Transverse colon (tissue), 4 donors: ENCODE measurements at regions not wholly inside any gene's neighbourhood (a gene's known extent, or its start where the extent isn't known, plus 50 kb on each side); places are given as distances from the start of the nearest gene placed in this dataset.
"Not testable (repeated sequence)": the region's sequence is repeated elsewhere in the genome, so short reads cannot be mapped to it uniquely, and the experiment has no call there.

ENCODE experiments used
- DNase-seq: peaks from one replicate; pipeline ENCODE4 v3.0.0-alpha.2; 2019
- H3K27ac ChIP-seq, 4 donors: fragments of 200-600 bp; sonication (generic); 2 replicates each; pipeline ENCODE4 v1.5.1; 2016 to 2018; ENCODE audit warnings: inconsistent platforms in 4 of 4
- H3K27me3 ChIP-seq: fragments of 200-600 bp; sonication (generic); 2 replicates; pipeline ENCODE4 v1.5.1; 2017; ENCODE audit warnings: inconsistent platforms
- H3K36me3 ChIP-seq, 4 donors: fragments of 200-600 bp; sonication (generic); 2 replicates each; pipeline ENCODE4 v1.5.1; 2017 to 2019; ENCODE audit warnings: inconsistent platforms in 4 of 4
- H3K4me1 ChIP-seq, 4 donors: fragments of 200-600 bp; sonication (generic); 2 replicates each; pipeline ENCODE4 v1.5.1; 2017 to 2020; ENCODE audit warnings: inconsistent platforms in 4 of 4
- H3K4me3 ChIP-seq, 4 donors: fragments of 200-600 bp; sonication (generic); 1 replicate in 1 of 4; 2 replicates in 3 of 4; pipeline versions ENCODE4 v1.5.1 to v1.6.1; 2017 to 2019; ENCODE audit warnings: inconsistent platforms in 4 of 4
- H3K9me3 ChIP-seq, 2 donors: fragments of 200-600 bp; sonication (generic); 2 replicates each; pipeline ENCODE4 v1.5.1; 2017 to 2019; ENCODE audit warnings: inconsistent platforms in 2 of 2
- EP300 ChIP-seq: sonication (generic); formaldehyde crosslinking; IDR thresholded peaks from one replicate; pipeline ENCODE4 v1.6.1; 2017; ENCODE audit warnings: antibody characterized with exemption, low read depth
- POLR2A ChIP-seq: fragments of 450-650 bp; IDR thresholded peaks from one replicate; pipeline ENCODE4 v1.6.1; 2016; ENCODE audit warnings: antibody characterized with exemption, mild to moderate bottlenecking, moderate library complexity
- POLR2AphosphoS5 ChIP-seq, 3 donors: sonication (generic); formaldehyde crosslinking; IDR thresholded peaks; one replicate each; pipeline ENCODE4 v1.6.1; 2016; ENCODE audit warnings: antibody characterized with exemption in 3 of 3
- WGBS, 2 donors: methylation state at CpG; one replicate each; pipeline ENCODE4 v1.1.5; 2018; ENCODE audit warnings: low coverage in 1 of 2; 5-methylcytosine and 5-hydroxymethylcytosine counted together
- in situ Hi-C, 4 donors: fragments of 200-750 bp; cut with MboI; loops; one replicate each; pipeline versions ENCODE4 v1.15.0 to v1.15.1; 2017; ENCODE audit warnings: low sequenced_read_pairs in 3 of 4, low pct_ligation_motif_present in 1 of 4, low pct_unique_long_range_greater_than_20kb in 1 of 4
- intact Hi-C: fragments of 100-400 bp; cut with DNase I; formaldehyde crosslinking; loops from one replicate; pipeline ENCODE4 v1.15.1; 2023; ENCODE audit warnings: low total_unique reads
- TF ChIP-seq, protein P1 (sequence below), 5 experiments: fragments of 200-600 bp in 3 of 5; fragments of 450-650 bp in 2 of 5; sonication (generic) in 3 of 5; IDR thresholded peaks; 1 replicate in 2 of 5; 2 replicates in 3 of 5; pipeline ENCODE4 v1.5.1; 2016 to 2017; ENCODE audit warnings: antibody characterized with exemption in 5 of 5, inconsistent platforms in 3 of 5, mild to moderate bottlenecking in 2 of 5, moderate library complexity in 1 of 5

DNA sequence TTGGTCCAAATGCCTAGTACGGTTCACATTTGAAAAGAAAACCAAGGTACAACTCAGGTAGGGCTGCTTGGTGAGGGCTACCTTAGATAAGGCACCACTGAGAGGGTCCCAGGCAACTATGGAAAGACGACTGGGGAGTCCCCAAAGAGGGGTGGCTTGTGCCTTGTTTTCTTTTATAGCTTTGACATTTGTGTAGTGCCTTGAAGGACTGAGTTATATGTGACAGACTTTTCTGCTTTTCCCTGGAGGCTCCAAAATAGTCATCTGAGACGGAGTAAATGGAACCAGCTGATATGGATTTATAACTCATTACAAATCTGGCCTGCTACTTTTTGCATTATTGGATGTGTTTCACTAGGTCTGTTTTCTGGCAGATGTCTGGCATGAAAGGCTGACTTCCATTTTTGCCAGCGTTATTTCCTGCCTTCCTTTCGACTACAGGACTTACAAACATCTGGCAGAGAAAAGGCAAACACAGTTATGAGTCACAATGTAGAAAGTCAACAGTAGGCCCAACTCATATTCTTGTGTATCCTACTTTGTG lies 88.2 kb upstream of the IMMP2L start:
- no peak overlapping the region for H3K27ac ChIP-seq
- H3K9me3 ChIP-seq = no peaks in the 10 kb centered on the region
- TF ChIP-seq, protein P1, sequence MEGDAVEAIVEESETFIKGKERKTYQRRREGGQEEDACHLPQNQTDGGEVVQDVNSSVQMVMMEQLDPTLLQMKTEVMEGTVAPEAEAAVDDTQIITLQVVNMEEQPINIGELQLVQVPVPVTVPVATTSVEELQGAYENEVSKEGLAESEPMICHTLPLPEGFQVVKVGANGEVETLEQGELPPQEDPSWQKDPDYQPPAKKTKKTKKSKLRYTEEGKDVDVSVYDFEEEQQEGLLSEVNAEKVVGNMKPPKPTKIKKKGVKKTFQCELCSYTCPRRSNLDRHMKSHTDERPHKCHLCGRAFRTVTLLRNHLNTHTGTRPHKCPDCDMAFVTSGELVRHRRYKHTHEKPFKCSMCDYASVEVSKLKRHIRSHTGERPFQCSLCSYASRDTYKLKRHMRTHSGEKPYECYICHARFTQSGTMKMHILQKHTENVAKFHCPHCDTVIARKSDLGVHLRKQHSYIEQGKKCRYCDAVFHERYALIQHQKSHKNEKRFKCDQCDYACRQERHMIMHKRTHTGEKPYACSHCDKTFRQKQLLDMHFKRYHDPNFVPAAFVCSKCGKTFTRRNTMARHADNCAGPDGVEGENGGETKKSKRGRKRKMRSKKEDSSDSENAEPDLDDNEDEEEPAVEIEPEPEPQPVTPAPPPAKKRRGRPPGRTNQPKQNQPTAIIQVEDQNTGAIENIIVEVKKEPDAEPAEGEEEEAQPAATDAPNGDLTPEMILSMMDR (IDR thresholded peaks at IDR 0.05) = no peak
- TF ChIP-seq EP300 (no peak), POLR2AphosphoS5 (IDR thresholded peaks at IDR 0.05) (no peak), POLR2A (no peak)
- H3K36me3 ChIP-seq = no peaks in the 10 kb centered on the region
- in situ Hi-C loops = no loop called here
- 38 to 41% methylated on average over 3 to 5 of the region's 5 CpGs for WGBS, 2 donors
- DNase-seq = no peak
- intact Hi-C loops = no loop called here
- no peak overlapping the region for H3K4me3 ChIP-seq
- H3K4me1 ChIP-seq = peaks cover 0 to 7% (median 0%) of the 10 kb centered on the region in 4 donors
- no peaks in the 10 kb centered on the region for H3K27me3 ChIP-seq

DNA sequence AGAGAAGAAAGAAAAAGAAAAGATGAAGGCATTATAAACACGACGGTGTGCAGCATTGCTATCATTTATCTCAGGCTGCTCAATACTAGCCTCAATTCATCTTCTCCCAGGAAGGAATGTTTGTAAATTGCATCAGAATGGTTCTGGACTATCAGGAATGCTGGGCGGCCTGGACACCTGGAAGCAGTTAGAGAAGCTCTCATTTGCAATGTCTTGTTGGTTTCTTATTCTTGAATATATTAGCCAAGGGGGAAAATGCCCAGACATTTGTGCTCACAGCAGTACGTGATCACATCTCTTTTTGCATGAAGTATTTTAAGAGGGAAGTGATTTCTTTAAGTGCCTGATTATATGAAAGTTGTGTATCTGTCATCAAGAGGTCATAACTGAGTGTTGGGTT lies 85.6 kb upstream of the IMMP2L start:
- no peak for TF ChIP-seq EP300
- no peak for TF ChIP-seq POLR2A
- no peak for TF ChIP-seq POLR2AphosphoS5 (IDR thresholded peaks at IDR 0.05)
- TF ChIP-seq, protein P1 (IDR thresholded peaks at IDR 0.05) = no peak
- Histone ChIP-seq H3K4me3 (no peak overlapping the region), H3K4me1 (peaks cover 0 to 7% (median 0%) of the 10 kb centered on the region in 4 donors), H3K36me3 (no peaks in the 10 kb centered on the region), H3K27ac (no peak overlapping the region), H3K9me3 (no peaks in the 10 kb centered on the region), H3K27me3 (no peaks in the 10 kb centered on the region)
- no peak for DNase-seq
- intact Hi-C loops = no loop called here
- 54 to 62% methylated on average over 4 of the region's 4 CpGs for WGBS, 2 donors
- in situ Hi-C loops = no loop called here

DNA sequence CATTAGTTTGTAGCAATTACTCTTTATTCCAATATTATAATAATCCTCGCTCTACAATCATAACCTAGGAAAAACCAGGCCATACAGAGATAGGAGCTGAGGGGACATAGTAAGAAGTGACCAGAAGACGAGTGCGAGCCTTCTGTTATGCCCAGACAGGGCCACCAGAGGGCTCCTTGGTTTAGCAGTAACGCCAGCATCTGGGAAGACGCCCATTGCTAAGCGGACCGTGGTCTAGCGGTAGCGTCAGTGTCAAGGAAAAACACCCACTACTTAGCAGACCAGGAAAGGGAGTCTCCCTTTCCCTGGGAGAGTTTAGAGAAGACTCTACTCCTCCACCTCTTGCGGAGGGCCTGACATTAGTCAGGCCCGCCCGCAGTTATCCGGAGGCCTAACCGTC lies 82.3 kb upstream of the IMMP2L start:
- H3K9me3 ChIP-seq, intact Hi-C loops, H3K27ac ChIP-seq, H3K4me3 ChIP-seq, H3K36me3 ChIP-seq, H3K27me3 ChIP-seq, H3K4me1 ChIP-seq, DNase-seq, in situ Hi-C loops: not testable (repeated sequence)
- 81 to 86% methylated on average over 3 to 14 of the region's 14 CpGs for whole genome bisulfite sequencing, 2 donors

DNA sequence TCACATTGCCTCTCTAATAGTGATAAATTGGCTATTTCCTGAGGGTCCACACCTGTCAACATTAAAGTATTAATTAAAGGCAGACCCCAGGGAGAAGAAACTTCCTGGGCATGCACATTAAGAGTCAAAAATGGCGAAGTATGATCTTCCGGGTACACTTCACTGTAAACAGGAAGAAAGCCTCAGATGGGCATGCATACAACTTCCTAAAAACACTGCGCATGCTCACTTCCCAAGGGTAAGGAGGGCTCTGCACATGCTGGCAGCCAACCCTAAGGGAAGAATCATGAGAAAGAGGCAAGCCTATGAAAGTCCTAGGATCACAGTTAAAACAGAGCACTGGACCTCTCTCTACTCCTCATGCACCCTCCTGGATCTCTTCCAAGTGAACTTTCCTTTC lies 80.1 kb upstream of the IMMP2L start:
- DNase-seq = no peak
- intact Hi-C loops (no loop called here), in situ Hi-C loops (no loop called here)
- Histone ChIP-seq H3K4me1 (no peaks in the 10 kb centered on the region), H3K9me3 (no peaks in the 10 kb centered on the region), H3K27ac (no peak overlapping the region), H3K27me3 (no peaks in the 10 kb centered on the region), H3K36me3 (no peaks in the 10 kb centered on the region), H3K4me3 (no peak overlapping the region)
- 79% methylated on average over 3 of the region's 3 CpGs; no CpG with 5 or more reads in 1 of the 2 donors for WGBS, 2 donors
- TF ChIP-seq POLR2A (no peak), POLR2AphosphoS5 (IDR thresholded peaks at IDR 0.05) (no peak), EP300 (no peak)
- TF ChIP-seq, protein P1 (IDR thresholded peaks at IDR 0.05) = no peak

DNA sequence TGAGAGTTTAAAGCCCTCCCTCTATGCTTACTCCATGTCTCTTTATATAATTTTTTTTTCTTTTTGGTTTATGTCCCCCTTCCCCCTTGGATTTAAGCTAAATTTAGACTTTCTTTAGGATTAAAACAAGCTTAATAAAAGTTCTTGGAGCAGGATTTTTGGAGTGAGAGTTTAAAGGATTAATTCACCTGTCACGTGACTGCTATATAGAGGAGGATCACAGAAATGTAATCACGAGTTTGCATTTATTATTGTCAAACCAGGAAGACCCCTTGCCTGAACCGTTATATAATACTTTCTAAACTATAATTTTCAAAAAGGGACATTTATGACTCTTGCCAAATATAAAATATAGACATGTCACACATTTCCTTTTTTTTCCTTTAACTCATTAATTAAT lies 78.1 kb upstream of the IMMP2L start:
- intact Hi-C loops (no loop called here), in situ Hi-C loops (no loop called here)
- Histone ChIP-seq H3K36me3 (no peaks in the 10 kb centered on the region), H3K27ac (no peak overlapping the region), H3K4me1 (no peaks in the 10 kb centered on the region), H3K27me3 (no peaks in the 10 kb centered on the region), H3K4me3 (no peak overlapping the region), H3K9me3 (no peaks in the 10 kb centered on the region)
- no peak for TF ChIP-seq POLR2AphosphoS5 (IDR thresholded peaks at IDR 0.05)
- TF ChIP-seq EP300 = no peak
- TF ChIP-seq, protein P1 (IDR thresholded peaks at IDR 0.05) = no peak
- no peak for TF ChIP-seq POLR2A
- 23 to 27% methylated on average over 3 of the region's 3 CpGs for WGBS, 2 donors
- no peak for DNase-seq
